B cell (primary cell): ENCODE measurements at regions not wholly inside any gene's neighbourhood (a gene's known extent, or its start where the extent isn't known, plus 50 kb on each side); places are given as distances from the start of the nearest gene placed in this dataset.

Experiments
- EZH2 ChIP-seq: IDR thresholded peaks from 2 replicates; pipeline ENCODE4 v1.6.1; 2012; ENCODE audit warnings: borderline replicate concordance, low read depth, mild to moderate bottlenecking, moderate library complexity, low read length; ENCODE audit not compliant: insufficient read depth, poor library complexity, severe bottlenecking
- TF ChIP-seq, protein P1 (sequence below): fragments of 200-600 bp; IDR thresholded peaks from one replicate; pipeline ENCODE4 v1.8.0; 2022; ENCODE audit warnings: antibody characterized with exemption, mild to moderate bottlenecking

- TF ChIP-seq, protein P1, sequence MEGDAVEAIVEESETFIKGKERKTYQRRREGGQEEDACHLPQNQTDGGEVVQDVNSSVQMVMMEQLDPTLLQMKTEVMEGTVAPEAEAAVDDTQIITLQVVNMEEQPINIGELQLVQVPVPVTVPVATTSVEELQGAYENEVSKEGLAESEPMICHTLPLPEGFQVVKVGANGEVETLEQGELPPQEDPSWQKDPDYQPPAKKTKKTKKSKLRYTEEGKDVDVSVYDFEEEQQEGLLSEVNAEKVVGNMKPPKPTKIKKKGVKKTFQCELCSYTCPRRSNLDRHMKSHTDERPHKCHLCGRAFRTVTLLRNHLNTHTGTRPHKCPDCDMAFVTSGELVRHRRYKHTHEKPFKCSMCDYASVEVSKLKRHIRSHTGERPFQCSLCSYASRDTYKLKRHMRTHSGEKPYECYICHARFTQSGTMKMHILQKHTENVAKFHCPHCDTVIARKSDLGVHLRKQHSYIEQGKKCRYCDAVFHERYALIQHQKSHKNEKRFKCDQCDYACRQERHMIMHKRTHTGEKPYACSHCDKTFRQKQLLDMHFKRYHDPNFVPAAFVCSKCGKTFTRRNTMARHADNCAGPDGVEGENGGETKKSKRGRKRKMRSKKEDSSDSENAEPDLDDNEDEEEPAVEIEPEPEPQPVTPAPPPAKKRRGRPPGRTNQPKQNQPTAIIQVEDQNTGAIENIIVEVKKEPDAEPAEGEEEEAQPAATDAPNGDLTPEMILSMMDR: no peak
- TF ChIP-seq EZH2: no peak
These were observed 200.0 kb upstream of the IER5L start for GRCh38 chr9:129377931-129378661.
